Uterus (tissue), 3 donors: ENCODE measurements at regions not wholly inside any gene's neighbourhood (a gene's known extent, or its start where the extent isn't known, plus 50 kb on each side); places are given as distances from the start of the nearest gene placed in this dataset. TPM values are rescaled to one million over a fixed set of nuclear protein-coding genes. Genes with fewer than 3 reads are reported as not detected.

Source experiments
- DNase-seq, 2 donors: peaks; one replicate each; pipeline ENCODE4 v3.0.0-alpha.2; 2019 to 2020
- H3K27ac ChIP-seq, 2 donors: fragments of 200-600 bp; sonication (generic); 1 replicate in 1 of 2; 2 replicates in 1 of 2; pipeline ENCODE4 v1.5.1; 2016 to 2018
- H3K27me3 ChIP-seq, 2 donors: fragments of 200-600 bp; sonication (generic); one replicate each; pipeline ENCODE4 v1.5.1; 2018 to 2019; ENCODE audit warnings: control low read depth in 1 of 2
- H3K36me3 ChIP-seq, 2 donors: fragments of 200-600 bp; sonication (generic); one replicate each; pipeline ENCODE4 v1.5.1; 2019; ENCODE audit warnings: control low read depth in 1 of 2
- H3K4me1 ChIP-seq, 2 donors: fragments of 200-600 bp; sonication (generic); one replicate each; pipeline ENCODE4 v1.5.1; 2018 to 2019; ENCODE audit warnings: control low read depth in 1 of 2
- H3K4me3 ChIP-seq, 2 donors: fragments of 200-600 bp; sonication (generic); 1 replicate in 1 of 2; 2 replicates in 1 of 2; pipeline ENCODE4 v1.5.1; 2018 to 2019; ENCODE audit warnings: mild to moderate bottlenecking in 1 of 2
- H3K9me3 ChIP-seq, 2 donors: fragments of 200-600 bp; sonication (generic); one replicate each; pipeline ENCODE4 v1.5.1; 2019; ENCODE audit warnings: control low read depth in 1 of 2
- POLR2A ChIP-seq, 2 donors: fragments of 450-650 bp; IDR thresholded peaks; one replicate each; pipeline ENCODE4 v1.6.1; 2016; ENCODE audit warnings: antibody characterized with exemption in 2 of 2, mild to moderate bottlenecking in 1 of 2, moderate library complexity in 1 of 2
- intact Hi-C: fragments of 100-400 bp; cut with DNase I; formaldehyde crosslinking; loops from one replicate; pipeline ENCODE4 v1.15.1; 2023; ENCODE audit warnings: low total_unique reads
- small RNA-seq: library from RNA; depleted of rRNA; stranded (forward); fragments of <200 nt; gene quantifications from one replicate; pipeline ENCODE3, GENCODE V24; 2016
- TF ChIP-seq, protein P1 (sequence below), 4 experiments: fragments of 200-600 bp in 2 of 4; fragments of 450-650 bp in 2 of 4; sonication (generic) in 2 of 4; IDR thresholded peaks; one replicate each; pipeline ENCODE4 v1.5.1; 2016 to 2019; ENCODE audit warnings: antibody characterized with exemption in 4 of 4, mild to moderate bottlenecking in 2 of 4, moderate library complexity in 1 of 4
- donor health status: DM: yes; HTN: yes; CAD: no.

DNA sequence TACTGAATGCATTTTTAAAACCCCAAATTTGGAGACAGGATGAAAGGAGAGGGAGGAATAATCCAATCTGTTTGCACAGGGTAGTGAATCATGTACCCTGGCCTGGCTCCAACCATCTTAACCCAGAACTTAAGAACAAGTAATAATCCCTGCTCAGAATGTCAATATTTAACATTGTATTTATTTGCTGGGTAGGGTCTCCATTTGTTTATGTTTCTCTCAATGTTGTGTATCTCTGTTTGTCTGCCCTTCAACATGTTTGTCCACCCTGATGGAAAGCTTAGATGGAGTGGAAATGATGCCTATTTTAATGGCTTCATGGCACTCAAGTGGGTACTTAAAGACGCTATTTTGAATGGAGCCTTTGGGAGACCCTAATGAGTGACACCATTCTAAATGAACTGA, 54.4 kb upstream of the CDC42BPA start:
- intact Hi-C loops, result no loop called here
- Histone ChIP-seq H3K4me1 (no peaks in the 10 kb centered on the region), H3K36me3 (no peaks in the 10 kb centered on the region), H3K4me3 (no peak overlapping the region), H3K9me3 (no peaks in the 10 kb centered on the region), H3K27me3 (no peaks in the 10 kb centered on the region), H3K27ac (no peak overlapping the region)
- no peak for DNase-seq
- TF ChIP-seq, protein P1, sequence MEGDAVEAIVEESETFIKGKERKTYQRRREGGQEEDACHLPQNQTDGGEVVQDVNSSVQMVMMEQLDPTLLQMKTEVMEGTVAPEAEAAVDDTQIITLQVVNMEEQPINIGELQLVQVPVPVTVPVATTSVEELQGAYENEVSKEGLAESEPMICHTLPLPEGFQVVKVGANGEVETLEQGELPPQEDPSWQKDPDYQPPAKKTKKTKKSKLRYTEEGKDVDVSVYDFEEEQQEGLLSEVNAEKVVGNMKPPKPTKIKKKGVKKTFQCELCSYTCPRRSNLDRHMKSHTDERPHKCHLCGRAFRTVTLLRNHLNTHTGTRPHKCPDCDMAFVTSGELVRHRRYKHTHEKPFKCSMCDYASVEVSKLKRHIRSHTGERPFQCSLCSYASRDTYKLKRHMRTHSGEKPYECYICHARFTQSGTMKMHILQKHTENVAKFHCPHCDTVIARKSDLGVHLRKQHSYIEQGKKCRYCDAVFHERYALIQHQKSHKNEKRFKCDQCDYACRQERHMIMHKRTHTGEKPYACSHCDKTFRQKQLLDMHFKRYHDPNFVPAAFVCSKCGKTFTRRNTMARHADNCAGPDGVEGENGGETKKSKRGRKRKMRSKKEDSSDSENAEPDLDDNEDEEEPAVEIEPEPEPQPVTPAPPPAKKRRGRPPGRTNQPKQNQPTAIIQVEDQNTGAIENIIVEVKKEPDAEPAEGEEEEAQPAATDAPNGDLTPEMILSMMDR (IDR thresholded peaks at IDR 0.05), result no peak
- no peak for TF ChIP-seq POLR2A (IDR thresholded peaks at IDR 0.05)

DNA sequence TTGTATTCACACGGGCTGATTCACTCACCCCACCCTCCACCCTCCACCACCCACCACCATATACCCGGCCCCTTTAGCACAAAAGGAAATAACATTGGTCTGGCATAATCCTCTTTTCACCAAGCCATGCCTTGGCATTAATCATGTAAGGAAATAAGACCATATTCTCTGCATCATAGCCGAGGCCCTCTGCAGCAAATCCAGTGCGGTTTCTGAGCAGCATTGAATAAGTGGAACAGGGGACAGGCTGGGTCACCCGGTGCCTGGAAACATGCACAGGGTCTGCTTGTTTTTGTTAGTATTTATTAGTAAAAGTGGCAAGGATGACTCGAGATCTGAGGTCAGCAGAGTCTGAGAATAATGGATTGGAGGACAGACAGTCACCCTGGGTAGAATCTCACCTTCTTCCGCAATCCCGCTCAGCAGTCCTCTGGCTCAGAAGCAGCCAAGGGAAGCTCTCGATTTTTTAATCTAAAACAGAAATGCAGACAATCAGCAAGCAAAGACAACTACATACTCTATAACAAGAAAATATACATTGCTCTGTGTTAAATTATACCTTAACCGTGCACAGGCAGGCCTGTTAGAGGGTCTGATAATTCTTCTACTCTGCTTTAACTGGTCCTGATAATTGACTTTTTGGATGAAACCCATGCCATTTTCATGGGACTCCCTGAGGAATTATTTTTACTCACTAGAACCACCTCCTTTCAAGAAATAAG, 52.4 kb upstream of the CDC42BPA start:
- H3K4me1 ChIP-seq, result no peaks in the 10 kb centered on the region
- H3K27me3 ChIP-seq, result no peaks in the 10 kb centered on the region
- no peak for DNase-seq
- no peak overlapping the region for H3K27ac ChIP-seq
- H3K36me3 ChIP-seq, result no peaks in the 10 kb centered on the region
- no peaks in the 10 kb centered on the region for H3K9me3 ChIP-seq
- no peak for TF ChIP-seq POLR2A (IDR thresholded peaks at IDR 0.05)
- TF ChIP-seq, protein P1 (IDR thresholded peaks at IDR 0.05), result no peak
- no peak overlapping the region for H3K4me3 ChIP-seq
- intact Hi-C loops, result no loop called here

DNA sequence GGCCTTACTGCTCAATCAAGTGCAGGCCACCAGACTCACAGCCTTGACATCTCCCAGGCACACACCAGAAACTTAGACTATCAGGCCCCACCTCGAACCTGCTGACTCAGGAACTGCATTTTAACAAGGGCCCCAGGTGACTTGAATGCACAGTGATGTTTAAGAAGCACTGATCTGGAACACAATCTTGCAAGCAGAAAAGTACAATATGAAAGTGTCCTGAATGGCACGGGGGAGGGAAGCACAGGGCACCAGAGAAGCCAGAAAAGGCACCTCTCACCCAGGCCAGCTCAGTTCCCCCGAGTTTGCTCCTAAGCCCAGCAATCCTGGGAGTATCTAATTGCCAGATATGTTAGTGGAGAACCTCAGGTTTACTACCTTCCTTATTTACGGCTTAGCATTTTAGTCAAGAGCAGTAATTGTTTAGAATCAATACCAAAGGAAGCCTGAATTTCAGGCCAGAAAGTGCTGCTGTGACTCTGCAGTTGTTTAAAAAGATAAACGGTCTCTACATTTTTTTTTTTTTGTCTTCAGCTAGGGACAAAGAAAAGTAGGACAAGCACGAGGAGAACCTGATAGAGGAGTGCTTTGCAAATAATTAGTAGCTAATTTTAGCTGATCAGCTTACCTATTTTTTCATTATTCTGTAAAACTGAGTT, 50.9 kb upstream of the CDC42BPA start:
- Histone ChIP-seq H3K9me3 (no peaks in the 10 kb centered on the region), H3K4me1 (no peaks in the 10 kb centered on the region), H3K4me3 (no peak overlapping the region), H3K36me3 (no peaks in the 10 kb centered on the region), H3K27me3 (no peaks in the 10 kb centered on the region), H3K27ac (no peak overlapping the region)
- no peak for TF ChIP-seq POLR2A (IDR thresholded peaks at IDR 0.05)
- TF ChIP-seq, protein P1 (IDR thresholded peaks at IDR 0.05), result no peak
- DNase-seq, result no peak
- intact Hi-C loops, result no loop called here

Small RNA genes in the stretch of these regions (small RNA-seq; reads per million reads assigned to genes)
- not detected for gene AL451054.2
- gene BTF3P9, result not detected
